Breast epithelium (tissue), 4 donors: ENCODE measurements at regions not wholly inside any gene's neighbourhood (a gene's known extent, or its start where the extent isn't known, plus 50 kb on each side); places are given as distances from the start of the nearest gene placed in this dataset.

ENCODE experiments used
- DNase-seq, 2 donors: peaks; one replicate each; pipeline ENCODE4 v3.0.0-alpha.2; 2019; ENCODE audit warnings: low spot score in 2 of 2
- H3K27ac ChIP-seq, 2 donors: fragments of 200-600 bp; sonication (generic) in 1 of 2; one replicate each; pipeline ENCODE4 v1.5.1; 2016 to 2019; ENCODE audit warnings: mild to moderate bottlenecking in 1 of 2
- H3K27me3 ChIP-seq, 2 donors: fragments of 200-600 bp; sonication (generic) in 1 of 2; one replicate each; pipeline versions ENCODE4 v1.5.1 to v1.6.0; 2017 to 2019; ENCODE audit warnings: control low read depth in 1 of 2, mild to moderate bottlenecking in 1 of 2
- H3K36me3 ChIP-seq: fragments of 200-600 bp; one replicate; pipeline ENCODE4 v1.5.1; 2019
- H3K4me1 ChIP-seq, 2 donors: fragments of 200-600 bp; sonication (generic); one replicate each; pipeline ENCODE4 v1.5.1; 2016 to 2019; ENCODE audit warnings: control low read depth in 1 of 2
- H3K4me3 ChIP-seq, 3 donors: fragments of 200-600 bp; sonication (generic); 1 replicate in 2 of 3; 2 replicates in 1 of 3; pipeline ENCODE4 v1.5.1; 2016 to 2019; ENCODE audit warnings: mild to moderate bottlenecking in 3 of 3, moderate library complexity in 2 of 3
- H3K9me3 ChIP-seq, 2 donors: fragments of 200-600 bp; sonication (generic) in 1 of 2; one replicate each; pipeline ENCODE4 v1.5.1; 2016 to 2019; ENCODE audit warnings: control low read depth in 1 of 2
- POLR2A ChIP-seq: fragments of 450-650 bp; IDR thresholded peaks from one replicate; pipeline ENCODE4 v1.6.1; 2016; ENCODE audit warnings: antibody characterized with exemption, mild to moderate bottlenecking, moderate library complexity
- POLR2AphosphoS5 ChIP-seq, 3 donors: sonication (generic); formaldehyde crosslinking; IDR thresholded peaks; one replicate each; pipeline ENCODE4 v1.6.1; 2017; ENCODE audit warnings: antibody characterized with exemption in 3 of 3
- intact Hi-C: fragments of 100-400 bp; cut with DNase I; formaldehyde crosslinking; loops from one replicate; pipeline ENCODE4 v1.15.1; 2023; ENCODE audit warnings: low total_unique reads
- TF ChIP-seq, protein P1 (sequence below), 3 donors: fragments of 450-650 bp; IDR thresholded peaks; one replicate each; pipeline ENCODE4 v1.5.1; 2016 to 2017; ENCODE audit warnings: antibody characterized with exemption in 3 of 3, mild to moderate bottlenecking in 3 of 3, moderate library complexity in 3 of 3

- no peak overlapping the region for H3K4me3 ChIP-seq
- H3K4me1 ChIP-seq: no peaks in the 10 kb centered on the region
- no peak overlapping the region for H3K27ac ChIP-seq
- no peaks in the 10 kb centered on the region for H3K9me3 ChIP-seq
- H3K27me3 ChIP-seq: no peaks in the 10 kb centered on the region
- intact Hi-C loops: no loop called here
- no peak for DNase-seq
- TF ChIP-seq POLR2A (no peak), POLR2AphosphoS5 (IDR thresholded peaks at IDR 0.05) (no peak)
- TF ChIP-seq, protein P1, sequence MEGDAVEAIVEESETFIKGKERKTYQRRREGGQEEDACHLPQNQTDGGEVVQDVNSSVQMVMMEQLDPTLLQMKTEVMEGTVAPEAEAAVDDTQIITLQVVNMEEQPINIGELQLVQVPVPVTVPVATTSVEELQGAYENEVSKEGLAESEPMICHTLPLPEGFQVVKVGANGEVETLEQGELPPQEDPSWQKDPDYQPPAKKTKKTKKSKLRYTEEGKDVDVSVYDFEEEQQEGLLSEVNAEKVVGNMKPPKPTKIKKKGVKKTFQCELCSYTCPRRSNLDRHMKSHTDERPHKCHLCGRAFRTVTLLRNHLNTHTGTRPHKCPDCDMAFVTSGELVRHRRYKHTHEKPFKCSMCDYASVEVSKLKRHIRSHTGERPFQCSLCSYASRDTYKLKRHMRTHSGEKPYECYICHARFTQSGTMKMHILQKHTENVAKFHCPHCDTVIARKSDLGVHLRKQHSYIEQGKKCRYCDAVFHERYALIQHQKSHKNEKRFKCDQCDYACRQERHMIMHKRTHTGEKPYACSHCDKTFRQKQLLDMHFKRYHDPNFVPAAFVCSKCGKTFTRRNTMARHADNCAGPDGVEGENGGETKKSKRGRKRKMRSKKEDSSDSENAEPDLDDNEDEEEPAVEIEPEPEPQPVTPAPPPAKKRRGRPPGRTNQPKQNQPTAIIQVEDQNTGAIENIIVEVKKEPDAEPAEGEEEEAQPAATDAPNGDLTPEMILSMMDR (IDR thresholded peaks at IDR 0.05): no peak
- H3K36me3 ChIP-seq: no peaks in the 10 kb centered on the region
These were observed 261.1 kb upstream of the GATB start for GRCh38 chr4:152021788-152022438.

DNA sequence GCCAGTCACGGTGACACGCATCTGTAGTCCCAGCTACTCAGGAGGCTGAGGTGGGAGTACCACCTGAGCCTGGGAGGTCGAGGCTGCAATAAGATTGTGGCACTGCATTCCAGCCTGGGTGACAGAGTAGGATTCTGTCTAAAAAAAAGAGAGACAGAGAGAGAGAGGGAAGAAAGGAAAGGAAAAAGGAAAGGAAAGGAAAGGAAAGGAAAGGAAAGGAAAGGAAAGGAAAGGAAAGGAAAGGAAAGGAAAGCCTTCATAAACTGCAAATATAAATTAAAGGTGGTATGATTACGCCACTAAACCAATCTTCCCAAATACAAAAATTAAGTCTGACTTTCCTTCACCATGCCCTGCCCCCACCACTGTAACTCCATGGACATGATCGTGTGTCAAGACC is 259.3 kb upstream of the GATB start:
- Histone ChIP-seq H3K4me3 (no peak overlapping the region), H3K9me3 (no peaks in the 10 kb centered on the region), H3K36me3 (no peaks in the 10 kb centered on the region), H3K27ac (no peak overlapping the region), H3K4me1 (no peaks in the 10 kb centered on the region), H3K27me3 (no peaks in the 10 kb centered on the region)
- TF ChIP-seq, protein P1 (IDR thresholded peaks at IDR 0.05): no peak
- no peak for TF ChIP-seq POLR2A
- TF ChIP-seq POLR2AphosphoS5 (IDR thresholded peaks at IDR 0.05): no peak
- intact Hi-C loops: no loop called here
- no peak for DNase-seq

DNA sequence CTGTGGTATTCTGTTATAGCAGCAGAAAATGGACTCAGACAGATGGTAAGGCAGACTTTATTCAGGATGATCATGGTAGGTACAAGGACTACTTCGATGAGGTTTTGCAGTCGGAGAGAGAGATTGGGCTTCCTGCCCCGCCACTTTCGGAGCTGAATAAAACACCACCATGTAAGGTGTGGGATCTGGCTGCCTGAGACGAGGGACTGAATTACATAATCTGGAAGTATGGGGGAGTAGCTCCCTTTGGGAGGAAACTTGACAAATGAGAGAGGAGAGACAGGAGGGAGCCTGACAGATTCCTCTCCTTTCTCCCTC is 255.5 kb upstream of the GATB start:
- no peak for DNase-seq
- intact Hi-C loops: no loop called here
- TF ChIP-seq POLR2AphosphoS5 (IDR thresholded peaks at IDR 0.05) (no peak), POLR2A (no peak)
- TF ChIP-seq, protein P1 (IDR thresholded peaks at IDR 0.05): no peak
- Histone ChIP-seq H3K4me1 (no peaks in the 10 kb centered on the region), H3K4me3 (no peak overlapping the region), H3K36me3 (no peaks in the 10 kb centered on the region), H3K9me3 (no peaks in the 10 kb centered on the region), H3K27me3 (no peaks in the 10 kb centered on the region), H3K27ac (no peak overlapping the region)

GRCh38 chr4:152015597-152016302 is 254.9 kb upstream of the GATB start:
- Histone ChIP-seq H3K4me1 (no peaks in the 10 kb centered on the region), H3K9me3 (no peaks in the 10 kb centered on the region), H3K4me3 (no peak overlapping the region), H3K27me3 (no peaks in the 10 kb centered on the region), H3K36me3 (no peaks in the 10 kb centered on the region), H3K27ac (no peak overlapping the region)
- TF ChIP-seq POLR2A (no peak), POLR2AphosphoS5 (IDR thresholded peaks at IDR 0.05) (no peak)
- TF ChIP-seq, protein P1 (IDR thresholded peaks at IDR 0.05): no peak
- no peak for DNase-seq
- intact Hi-C loops: no loop called here

- TF ChIP-seq, protein P1 (IDR thresholded peaks at IDR 0.05): no peak
- no peak for TF ChIP-seq POLR2A
- no peak for TF ChIP-seq POLR2AphosphoS5 (IDR thresholded peaks at IDR 0.05)
- intact Hi-C loops: no loop called here
- Histone ChIP-seq H3K27ac (no peak overlapping the region), H3K4me3 (no peak overlapping the region), H3K4me1 (no peaks in the 10 kb centered on the region), H3K9me3 (no peaks in the 10 kb centered on the region), H3K36me3 (no peaks in the 10 kb centered on the region), H3K27me3 (no peaks in the 10 kb centered on the region)
- DNase-seq: no peak
These were observed 253.5 kb upstream of the GATB start for GRCh38 chr4:152014280-152014679.
